SK-N-SH (cell line): ENCODE measurements at regions not wholly inside any gene's neighbourhood (a gene's known extent, or its start where the extent isn't known, plus 50 kb on each side); places are given as distances from the start of the nearest gene placed in this dataset.

Experiments
- CHD2 ChIP-seq: fragments of 150-350 bp; IDR thresholded peaks from 2 replicates; pipeline ENCODE4 v1.6.1; 2018; ENCODE audit warnings: low read length; ENCODE audit not compliant: partially characterized antibody
- CTCF ChIP-seq: fragments of 200-600 bp; sonication (generic); IDR thresholded peaks from 2 replicates; pipeline ENCODE4 v1.6.1; 2017; ENCODE audit warnings: antibody characterized with exemption, mild to moderate bottlenecking, moderate library complexity
- ELF1 ChIP-seq: IDR thresholded peaks from 2 replicates; pipeline ENCODE4 v1.4.0; 2012
- EP300 ChIP-seq, 2 experiments: IDR thresholded peaks; 2 replicates each; pipeline versions ENCODE4 v1.4.0 to v1.6.1; 2012; ENCODE audit warnings: borderline replicate concordance in 1 of 2, low read depth in 1 of 2, low read length in 1 of 2
- EZH2phosphoT487 ChIP-seq: fragments of 200-600 bp; sonication (generic); IDR thresholded peaks from 2 replicates; pipeline ENCODE4 v1.6.1; 2017; ENCODE audit warnings: low read depth, mixed run types, mild to moderate bottlenecking, antibody characterized with exemption, moderate library complexity, borderline replicate concordance
- FOXJ3 ChIP-seq: sonication (generic); formaldehyde crosslinking; IDR thresholded peaks from 2 replicates; pipeline ENCODE4 v1.5.1; 2020; ENCODE audit warnings: mild to moderate bottlenecking, missing genetic modification reagents
- GABPA ChIP-seq: IDR thresholded peaks from 2 replicates; pipeline ENCODE4 v1.4.0; 2012; ENCODE audit warnings: low read depth, mild to moderate bottlenecking
- JUND ChIP-seq: IDR thresholded peaks from 2 replicates; pipeline ENCODE4 v1.4.0; 2012
- POLR2AphosphoS5 ChIP-seq: IDR thresholded peaks from 2 replicates; pipeline ENCODE4 v1.6.1; 2012; ENCODE audit warnings: low read depth, low read length
- REST ChIP-seq: IDR thresholded peaks from 2 replicates; pipeline ENCODE4 v1.6.1; 2012; ENCODE audit warnings: mild to moderate bottlenecking, low read depth, low read length, moderate library complexity
- SIN3A ChIP-seq: IDR thresholded peaks from 2 replicates; pipeline ENCODE4 v1.6.1; 2012; ENCODE audit warnings: low read depth, mild to moderate bottlenecking, low read length, moderate library complexity, borderline replicate concordance
- USF2 ChIP-seq: fragments of 150-350 bp; IDR thresholded peaks from 2 replicates; pipeline ENCODE4 v1.6.1; 2017; ENCODE audit warnings: antibody characterized with exemption, low read length, low read depth, borderline replicate concordance

GRCh38 chr3:80368616-80369015, 600.8 kb upstream of the ROBO1 start:
- TF ChIP-seq POLR2AphosphoS5 (no peak), SIN3A (no peak), REST (no peak), GABPA (no peak), CTCF (no peak), JUND (no peak), EZH2phosphoT487 (no peak), CHD2 (no peak), USF2 (no peak), ELF1 (no peak), FOXJ3 (CRISPR knock-in tag) (no peak), EP300 (IDR thresholded peaks at IDR 0.05; ENCODE audit: borderline replicate concordance in 1 of 2, low read depth in 1 of 2, low read length in 1 of 2) (no peak)
